ENCODE measurements at regions not wholly inside any gene's neighbourhood (a gene's known extent, or its start where the extent isn't known, plus 50 kb on each side); places are given as distances from the start of the nearest gene placed in this dataset.

GRCh38 chrX:139293991-139294390, 236.5 kb upstream of the F9 start:
- POLR2A ChIA-PET: no interaction called here
- CTCF ChIA-PET: no interaction called here
- TF ChIP-seq, protein P1, sequence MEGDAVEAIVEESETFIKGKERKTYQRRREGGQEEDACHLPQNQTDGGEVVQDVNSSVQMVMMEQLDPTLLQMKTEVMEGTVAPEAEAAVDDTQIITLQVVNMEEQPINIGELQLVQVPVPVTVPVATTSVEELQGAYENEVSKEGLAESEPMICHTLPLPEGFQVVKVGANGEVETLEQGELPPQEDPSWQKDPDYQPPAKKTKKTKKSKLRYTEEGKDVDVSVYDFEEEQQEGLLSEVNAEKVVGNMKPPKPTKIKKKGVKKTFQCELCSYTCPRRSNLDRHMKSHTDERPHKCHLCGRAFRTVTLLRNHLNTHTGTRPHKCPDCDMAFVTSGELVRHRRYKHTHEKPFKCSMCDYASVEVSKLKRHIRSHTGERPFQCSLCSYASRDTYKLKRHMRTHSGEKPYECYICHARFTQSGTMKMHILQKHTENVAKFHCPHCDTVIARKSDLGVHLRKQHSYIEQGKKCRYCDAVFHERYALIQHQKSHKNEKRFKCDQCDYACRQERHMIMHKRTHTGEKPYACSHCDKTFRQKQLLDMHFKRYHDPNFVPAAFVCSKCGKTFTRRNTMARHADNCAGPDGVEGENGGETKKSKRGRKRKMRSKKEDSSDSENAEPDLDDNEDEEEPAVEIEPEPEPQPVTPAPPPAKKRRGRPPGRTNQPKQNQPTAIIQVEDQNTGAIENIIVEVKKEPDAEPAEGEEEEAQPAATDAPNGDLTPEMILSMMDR (IDR thresholded peaks at IDR 0.05; ENCODE audit: insufficient read depth, low read length, missing control alignments): no peak
- no peak overlapping the region for H3K4me3 ChIP-seq (ENCODE audit: low read depth, low read length)
- DNase-seq (ENCODE audit: low read depth, low spot score): no peak

GRCh38 chrX:139290310-139290709, 240.2 kb upstream of the F9 start:
- TF ChIP-seq, protein P1 (IDR thresholded peaks at IDR 0.05; ENCODE audit: insufficient read depth, low read length, missing control alignments): no peak
- DNase-seq (ENCODE audit: low read depth, low spot score): no peak
- ChIA-PET POLR2A (no interaction called here), CTCF (no interaction called here)
- H3K4me3 ChIP-seq (ENCODE audit: low read depth, low read length): no peak overlapping the region

GRCh38 chrX:139287155-139287924, 243.2 kb upstream of the F9 start:
- no peak for DNase-seq (ENCODE audit: low read depth, low spot score)
- H3K4me3 ChIP-seq (ENCODE audit: low read depth, low read length): no peak overlapping the region
- TF ChIP-seq, protein P1 (IDR thresholded peaks at IDR 0.05; ENCODE audit: insufficient read depth, low read length, missing control alignments): no peak
- ChIA-PET POLR2A (no interaction called here), CTCF (no interaction called here)

DNA sequence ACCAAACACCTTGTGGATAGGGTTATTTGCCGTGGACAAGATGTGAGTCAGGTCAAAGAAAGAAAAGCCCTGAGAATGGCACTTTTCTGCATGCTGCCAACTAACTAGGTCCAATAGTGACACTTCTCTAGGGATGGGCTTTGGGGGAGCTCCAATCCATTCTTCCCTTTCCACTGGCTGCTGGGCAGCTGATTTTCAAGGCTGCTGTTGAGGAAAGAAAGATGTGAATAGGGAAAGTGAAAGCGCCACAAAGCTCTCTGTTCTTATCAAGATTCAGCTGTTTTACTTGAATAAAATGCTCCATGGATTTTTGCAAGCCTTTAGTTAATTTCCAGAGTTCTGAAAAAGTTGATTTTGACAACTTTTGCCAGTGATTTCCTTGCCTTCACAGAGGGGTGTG, 244.2 kb upstream of the F9 start:
- TF ChIP-seq, protein P1 (IDR thresholded peaks at IDR 0.05; ENCODE audit: insufficient read depth, low read length, missing control alignments): no peak
- POLR2A ChIA-PET: no interaction called here
- CTCF ChIA-PET: no interaction called here
- H3K4me3 ChIP-seq (ENCODE audit: low read depth, low read length): no peak overlapping the region
- no peak for DNase-seq (ENCODE audit: low read depth, low spot score)

DNA sequence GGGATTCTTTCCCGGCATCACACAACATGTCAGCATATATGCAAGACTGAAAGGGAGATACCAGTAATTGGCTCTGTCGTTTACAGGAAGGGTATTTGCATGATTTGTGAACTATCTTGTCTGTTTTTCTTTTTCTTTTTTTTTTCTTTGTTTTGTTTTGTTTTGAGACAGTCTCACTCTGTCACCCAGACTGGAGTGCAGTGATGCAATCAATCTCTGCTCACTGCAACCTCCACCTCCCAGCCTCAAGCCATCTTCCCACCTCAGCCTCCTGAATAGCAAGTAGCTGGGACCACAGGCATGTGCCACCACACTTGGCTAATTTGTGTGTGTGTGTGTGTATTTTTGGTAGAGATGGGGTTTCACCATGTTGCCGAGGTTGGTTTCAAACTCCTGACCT, 262.7 kb upstream of the F9 start:
- POLR2A ChIA-PET: no interaction called here
- no peak for DNase-seq (ENCODE audit: low read depth, low spot score)
- TF ChIP-seq, protein P1 (IDR thresholded peaks at IDR 0.05; ENCODE audit: insufficient read depth, low read length, missing control alignments): no peak
- H3K4me3 ChIP-seq (ENCODE audit: low read depth, low read length): no peak overlapping the region
- CTCF ChIA-PET: interaction anchor here (0.7 kb wide), 1 partner anchor 699 kb away, joined by 3 read pairs; no protein-coding TSS in a partner anchor

GRCh38 chrX:139246295-139246694, 284.2 kb upstream of the F9 start:
- POLR2A ChIA-PET: no interaction called here
- DNase-seq (ENCODE audit: low read depth, low spot score): no peak
- TF ChIP-seq, protein P1 (IDR thresholded peaks at IDR 0.05; ENCODE audit: insufficient read depth, low read length, missing control alignments): no peak
- H3K4me3 ChIP-seq (ENCODE audit: low read depth, low read length): no peak overlapping the region
- CTCF ChIA-PET: no interaction called here
